Heart left ventricle (tissue), 13 donors: ENCODE measurements at regions not wholly inside any gene's neighbourhood (a gene's known extent, or its start where the extent isn't known, plus 50 kb on each side); places are given as distances from the start of the nearest gene placed in this dataset.

Source experiments
- CTCF ChIP-seq, 12 donors: fragments of 200-600 bp; sonication (generic) in 4 of 12; IDR thresholded peaks; one replicate each; pipeline versions ENCODE4 v1.5.0 to v1.8.0; 2018 to 2022; ENCODE audit warnings: antibody characterized with exemption in 12 of 12, mild to moderate bottlenecking in 5 of 12
- POLR2A ChIP-seq, 2 donors: fragments of 450-650 bp; IDR thresholded peaks; one replicate each; pipeline ENCODE4 v1.6.1; 2017; ENCODE audit warnings: antibody characterized with exemption in 2 of 2, mild to moderate bottlenecking in 2 of 2, moderate library complexity in 2 of 2
- donor health status: ischemic (EF 13 %, LVEDD 7.1; RV severe dilation, severe dysfunction).
- donor health status: DM: no; HTN: yes; CAD: no.
- donor health status: DM: no; HTN: no; CAD: no.
- donor health status: ischemic (EF 25% LVEDD 6.9; RV normal size, moderate dysfunction).
- donor health status: ischemic (EF 25% LVEDD 5.7; RV mildly dilated, moderate dysfunction).
- donor health status: ischemic (EF 35%, LVEDD 5.7; RV mildly dilated, moderate dysfunction).
- donor health status: nonischemic (EF 11% LVEDD 7.7; RV severe dilation, severe dysfunction).
- donor health status: DM: yes; HTN: yes; CAD: no.
- donor health status: PGD.
- donor health status: ischemic (EF 29% LVEDD 5.4; RV normal size, mild dysfunction).
- donor health status: nonischemic (EF 23%, LVEDD 6.1; RV moderate dilation, normal function).

- TF ChIP-seq POLR2A (IDR thresholded peaks at IDR 0.05) = no peak
- no peak for TF ChIP-seq CTCF (IDR thresholded peaks at IDR 0.05)
These were observed 1397.6 kb downstream of the FAM133A start for GRCh38 chrX:95071621-95072020.
